OCI-LY7 (cell line): ENCODE measurements at regions not wholly inside any gene's neighbourhood (a gene's known extent, or its start where the extent isn't known, plus 50 kb on each side); places are given as distances from the start of the nearest gene placed in this dataset.

Source experiments
- BruUV-seq: library from RNA; stranded (reverse); fragments of 400-500 nt; replicated peaks from 2 replicates; lab custom pipeline; 2021; lab: Mats Ljungman, UMichigan
- CTCF ChIA-PET: fragments of 300-600 bp; sonication (Branson Sonifier 250); formaldehyde crosslinking; loops from one replicate; lab custom pipeline; 2022; ENCODE audit warnings: antibody characterized with exemption; ENCODE audit not compliant: unreplicated experiment; lab: Charles Lee
- POLR2A ChIA-PET: fragments of 300-600 bp; sonication (Branson Sonifier 250); formaldehyde crosslinking; loops from one replicate; lab custom pipeline; 2022; ENCODE audit warnings: antibody characterized with exemption; lab: Charles Lee
- DNase-seq: peaks from one replicate; pipeline ENCODE4 v3.0.0-alpha.2; 2015; ENCODE audit warnings: low spot score
- H2AFZ ChIP-seq: fragments of 200-600 bp; sonication (generic), shearing (Covaris generic); 2 replicates; pipeline ENCODE4 v1.6.1; 2014; ENCODE audit warnings: mild to moderate bottlenecking, antibody characterized with exemption, low read length, moderate library complexity
- H3K27ac ChIP-seq: fragments of 200-600 bp; sonication (generic); 2 replicates; pipeline ENCODE4 v1.5.1; 2014; ENCODE audit warnings: mixed run types, low read depth, mild to moderate bottlenecking, moderate library complexity, low read length, inconsistent platforms; ENCODE audit not compliant: poor library complexity, severe bottlenecking
- H3K36me3 ChIP-seq: fragments of 200-600 bp; sonication (generic); 2 replicates; pipeline ENCODE4 v1.6.1; 2014; ENCODE audit warnings: mild to moderate bottlenecking, antibody characterized with exemption, low read length, moderate library complexity, mixed read lengths; ENCODE audit not compliant: insufficient read depth
- H3K4me1 ChIP-seq: fragments of 200-600 bp; sonication (generic); 2 replicates; pipeline ENCODE4 v1.5.1; 2014; ENCODE audit warnings: mild to moderate bottlenecking, low read length; ENCODE audit not compliant: insufficient read depth, poor library complexity, severe bottlenecking
- H3K4me2 ChIP-seq: fragments of 200-600 bp; sonication (generic); 2 replicates; pipeline ENCODE4 v1.6.1; 2014; ENCODE audit warnings: mild to moderate bottlenecking, low read length
- H3K4me3 ChIP-seq: fragments of 200-600 bp; sonication (generic); 2 replicates; pipeline ENCODE4 v1.5.1; 2014; ENCODE audit warnings: mild to moderate bottlenecking, low read depth, low read length; ENCODE audit not compliant: poor library complexity, severe bottlenecking
- H3K79me2 ChIP-seq: fragments of 200-600 bp; sonication (generic); 2 replicates; pipeline ENCODE4 v1.6.1; 2016; ENCODE audit warnings: low read depth, mild to moderate bottlenecking, low read length, moderate library complexity, mixed read lengths; ENCODE audit not compliant: insufficient read depth
- H3K9me2 ChIP-seq: fragments of 200-600 bp; sonication (generic); 2 replicates; pipeline ENCODE4 v1.6.1; 2016; ENCODE audit warnings: mild to moderate bottlenecking, low read length, mixed read lengths; ENCODE audit not compliant: insufficient read depth
- H3K9me3 ChIP-seq: fragments of 200-600 bp; sonication (generic); 2 replicates; pipeline ENCODE4 v1.6.1; 2014; ENCODE audit warnings: mild to moderate bottlenecking, mixed run types, low read length, mixed read lengths
- H4K20me1 ChIP-seq: fragments of 200-600 bp; sonication (generic); 2 replicates; pipeline ENCODE4 v1.6.1; 2014; ENCODE audit warnings: mild to moderate bottlenecking, antibody characterized with exemption, low read length, moderate library complexity, mixed read lengths; ENCODE audit not compliant: insufficient read depth
- CTCF ChIP-seq: fragments of 200-600 bp; sonication (generic); conservative IDR thresholded peaks from 2 replicates; pipeline ENCODE4 v1.5.1; 2014; ENCODE audit warnings: mild to moderate bottlenecking, antibody characterized with exemption, low read length, moderate library complexity, mixed read lengths
- EZH2phosphoT487 ChIP-seq: fragments of 200-600 bp; sonication (generic); IDR thresholded peaks from 2 replicates; pipeline ENCODE4 v1.6.1; 2018; ENCODE audit warnings: low read depth, borderline replicate concordance, mild to moderate bottlenecking, mixed run types, antibody characterized with exemption, low read length, moderate library complexity, mixed read lengths
- intact Hi-C: fragments of 100-400 bp; cut with micrococcal nuclease; formaldehyde crosslinking; loops from one replicate; pipeline ENCODE4 v1.10.0; 2022; ENCODE audit not compliant: unreplicated experiment

- BruUV-seq: no TSS peak
- Histone ChIP-seq H2AFZ (no peak overlapping the region), H3K4me3 (no peak overlapping the region), H3K4me2 (no peak overlapping the region), H4K20me1 (no peaks in the 10 kb centered on the region), H3K4me1 (no peaks in the 10 kb centered on the region), H3K9me2 (no peaks in the 10 kb centered on the region), H3K9me3 (no peaks in the 10 kb centered on the region), H3K79me2 (no peaks in the 10 kb centered on the region), H3K36me3 (no peaks in the 10 kb centered on the region), H3K27ac (no peak overlapping the region)
- no peak for DNase-seq
- POLR2A ChIA-PET: interaction anchor here (0.6 kb wide), 1 partner anchor 1538 kb away, joined by 3 read pairs; no protein-coding TSS in a partner anchor
- CTCF ChIA-PET: no interaction called here
- intact Hi-C loops: no loop called here
- no peak for TF ChIP-seq EZH2phosphoT487
- no peak for TF ChIP-seq CTCF
Observed at GRCh38 chr5:62043289-62044280, 262.4 kb upstream of the KIF2A start.

GRCh38 chr5:62044989-62045388 is 261.0 kb upstream of the KIF2A start:
- no peaks in the 10 kb centered on the region for H3K9me3 ChIP-seq
- no peak overlapping the region for H3K4me2 ChIP-seq
- H3K4me3 ChIP-seq: no peak overlapping the region
- H3K9me2 ChIP-seq: no peaks in the 10 kb centered on the region
- no peaks in the 10 kb centered on the region for H3K4me1 ChIP-seq
- no peak for DNase-seq
- H4K20me1 ChIP-seq: no peaks in the 10 kb centered on the region
- no TSS peak for BruUV-seq
- no peak overlapping the region for H2AFZ ChIP-seq
- no peak overlapping the region for H3K27ac ChIP-seq
- intact Hi-C loops: no loop called here
- CTCF ChIA-PET: no interaction called here
- H3K79me2 ChIP-seq: no peaks in the 10 kb centered on the region
- H3K36me3 ChIP-seq: no peaks in the 10 kb centered on the region
- TF ChIP-seq CTCF (no peak), EZH2phosphoT487 (no peak)
- POLR2A ChIA-PET: interaction anchor here (0.6 kb wide), 1 partner anchor 387 kb away, joined by 3 read pairs; no protein-coding TSS in a partner anchor

- H2AFZ ChIP-seq: no peak overlapping the region
- ChIA-PET CTCF (no interaction called here), POLR2A (interaction anchor here (0.6 kb wide), 1 partner anchor 992 kb away, joined by 3 read pairs; no protein-coding TSS in a partner anchor)
- no peak overlapping the region for H3K4me3 ChIP-seq
- intact Hi-C loops: no loop called here
- H3K4me1 ChIP-seq: no peaks in the 10 kb centered on the region
- no peaks in the 10 kb centered on the region for H3K36me3 ChIP-seq
- BruUV-seq: no TSS peak
- DNase-seq: no peak
- no peak overlapping the region for H3K4me2 ChIP-seq
- TF ChIP-seq EZH2phosphoT487 (no peak), CTCF (no peak)
- no peaks in the 10 kb centered on the region for H4K20me1 ChIP-seq
- no peak overlapping the region for H3K27ac ChIP-seq
- H3K9me2 ChIP-seq: no peaks in the 10 kb centered on the region
- H3K9me3 ChIP-seq: no peaks in the 10 kb centered on the region
- no peaks in the 10 kb centered on the region for H3K79me2 ChIP-seq
Observed at GRCh38 chr5:62046191-62046590, 259.8 kb upstream of the KIF2A start.
